H9 (cell line): ENCODE measurements at regions not wholly inside any gene's neighbourhood (a gene's known extent, or its start where the extent isn't known, plus 50 kb on each side); places are given as distances from the start of the nearest gene placed in this dataset.

Experiments
- DNase-seq: peaks from one replicate; pipeline ENCODE4 v3.0.0-alpha.2; 2017
- H2AFZ ChIP-seq: one replicate; pipeline ENCODE4 v1.6.1; 2013; ENCODE audit warnings: mild to moderate bottlenecking, low read length, control low read depth, moderate library complexity
- H2AK5ac ChIP-seq: 2 replicates; pipeline ENCODE4 v1.6.1; 2013; ENCODE audit warnings: low read length, control low read depth, mixed read lengths; ENCODE audit not compliant: insufficient read length
- H2BK120ac ChIP-seq: one replicate; pipeline ENCODE4 v1.6.1; 2013; ENCODE audit warnings: low read depth, mild to moderate bottlenecking, low read length, control low read depth, inconsistent platforms; ENCODE audit not compliant: poor library complexity, severe bottlenecking
- H2BK12ac ChIP-seq: 2 replicates; pipeline ENCODE4 v1.6.1; 2013; ENCODE audit warnings: low read length, control low read depth, mixed read lengths, low read depth; ENCODE audit not compliant: insufficient read length
- H2BK15ac ChIP-seq: 2 replicates; pipeline ENCODE4 v1.6.1; 2013; ENCODE audit warnings: low read depth, low read length, control low read depth
- H2BK20ac ChIP-seq: one replicate; pipeline ENCODE4 v1.6.1; 2013; ENCODE audit warnings: low read depth, mild to moderate bottlenecking, low read length, control low read depth, inconsistent platforms; ENCODE audit not compliant: poor library complexity, severe bottlenecking
- H2BK5ac ChIP-seq: 2 replicates; pipeline ENCODE4 v1.6.1; 2013; ENCODE audit warnings: low read length, control low read depth, mixed read lengths; ENCODE audit not compliant: insufficient read length
- H3K14ac ChIP-seq: 2 replicates; pipeline ENCODE4 v1.6.1; 2013; ENCODE audit warnings: low read length, control low read depth; ENCODE audit not compliant: insufficient read depth
- H3K18ac ChIP-seq: 2 replicates; pipeline ENCODE4 v1.6.1; 2013; ENCODE audit warnings: low read depth, mild to moderate bottlenecking, mixed read lengths, low read length, control low read depth; ENCODE audit not compliant: insufficient read length
- H3K23ac ChIP-seq: 2 replicates; pipeline ENCODE4 v1.6.1; 2013; ENCODE audit warnings: low read length, control low read depth, mixed read lengths, low read depth; ENCODE audit not compliant: insufficient read length
- H3K23me2 ChIP-seq: 2 replicates; pipeline ENCODE4 v1.6.1; 2013; ENCODE audit warnings: low read depth, mild to moderate bottlenecking, mixed read lengths, low read length, control low read depth; ENCODE audit not compliant: insufficient read length, poor library complexity, severe bottlenecking
- H3K27ac ChIP-seq: 2 replicates; pipeline ENCODE4 v1.5.1; 2013; ENCODE audit warnings: low read length, control low read depth, mixed read lengths, low read depth; ENCODE audit not compliant: insufficient read length
- H3K27me3 ChIP-seq: 2 replicates; pipeline ENCODE4 v1.6.1; 2013; ENCODE audit warnings: low read length, control low read depth, inconsistent platforms; ENCODE audit not compliant: insufficient read depth
- H3K4ac ChIP-seq: 2 replicates; pipeline ENCODE4 v1.6.1; 2013; ENCODE audit warnings: low read depth, mild to moderate bottlenecking, control low read depth, inconsistent platforms, low read length, moderate library complexity
- H3K4me1 ChIP-seq: 2 replicates; pipeline ENCODE4 v1.6.1; 2013; ENCODE audit warnings: low read length, control low read depth, inconsistent platforms; ENCODE audit not compliant: insufficient read depth
- H3K4me2 ChIP-seq: 2 replicates; pipeline ENCODE4 v1.6.1; 2013; ENCODE audit warnings: low read length, control low read depth, mixed read lengths; ENCODE audit not compliant: insufficient read length, insufficient read depth
- H3K56ac ChIP-seq: 2 replicates; pipeline ENCODE4 v1.6.1; 2013; ENCODE audit warnings: low read depth, mild to moderate bottlenecking, mixed read lengths, low read length, control low read depth; ENCODE audit not compliant: insufficient read length
- H3K79me1 ChIP-seq: 2 replicates; pipeline ENCODE4 v1.6.1; 2013; ENCODE audit warnings: low read depth, mild to moderate bottlenecking, moderate library complexity, low read length, control low read depth, inconsistent platforms; ENCODE audit not compliant: insufficient read depth, poor library complexity, severe bottlenecking
- H3K79me2 ChIP-seq: 2 replicates; pipeline ENCODE4 v1.6.1; 2013; ENCODE audit warnings: low read length, control low read depth, inconsistent platforms; ENCODE audit not compliant: insufficient read depth
- H3K9ac ChIP-seq: 2 replicates; pipeline ENCODE4 v1.6.1; 2013; ENCODE audit warnings: low read length, control low read depth, mixed read lengths; ENCODE audit not compliant: insufficient read length; ENCODE audit errors: extremely low read depth
- H3K9me3 ChIP-seq: one replicate; pipeline ENCODE4 v1.6.1; 2013; ENCODE audit warnings: low read depth, low read length, inconsistent platforms; ENCODE audit not compliant: control insufficient read depth
- H3T11ph ChIP-seq: one replicate; pipeline ENCODE4 v1.6.1; 2013; ENCODE audit warnings: mild to moderate bottlenecking, low read length, control low read depth, inconsistent platforms
- H4K20me1 ChIP-seq: one replicate; pipeline ENCODE4 v1.6.1; 2013; ENCODE audit not compliant: control insufficient read depth, insufficient read length, insufficient read depth
- H4K5ac ChIP-seq: 2 replicates; pipeline ENCODE4 v1.6.1; 2013; ENCODE audit warnings: low read depth, mild to moderate bottlenecking, mixed read lengths, low read length, control low read depth; ENCODE audit not compliant: insufficient read length
- H4K8ac ChIP-seq: replicated peaks from 2 replicates; pipeline ENCODE4 v1.6.1; 2013; ENCODE audit warnings: low read length, control low read depth, mixed read lengths, low read depth; ENCODE audit not compliant: insufficient read length
- H4K91ac ChIP-seq: 2 replicates; pipeline ENCODE4 v1.6.1; 2013; ENCODE audit warnings: low read depth, mild to moderate bottlenecking, moderate library complexity, mixed read lengths, low read length, control low read depth; ENCODE audit not compliant: insufficient read length
- H3K27ac Mint-ChIP-seq, 3 experiments: 2 replicates in 2 of 3; 3 replicates in 1 of 3; pipeline ENCODE4 v1.8.0; 2020 to 2021; ENCODE audit warnings: mixed read lengths in 3 of 3, mild to moderate bottlenecking in 1 of 3, moderate library complexity in 1 of 3
- H3K27me3 Mint-ChIP-seq: 2 replicates; pipeline ENCODE4 v1.8.0; 2021; ENCODE audit warnings: low read depth, mild to moderate bottlenecking, moderate library complexity, mixed read lengths
- H3K36me3 Mint-ChIP-seq, 3 experiments: 2 replicates in 2 of 3; 3 replicates in 1 of 3; pipeline ENCODE4 v1.8.0; 2020 to 2021; ENCODE audit warnings: low read depth in 3 of 3, mixed read lengths in 3 of 3; ENCODE audit not compliant: insufficient read depth in 1 of 3
- H3K4me1 Mint-ChIP-seq, 2 experiments: 2 replicates each; pipeline ENCODE4 v1.8.0; 2020; ENCODE audit warnings: mixed read lengths in 2 of 2
- H3K4me3 Mint-ChIP-seq, 2 experiments: 2 replicates in 1 of 2; 3 replicates in 1 of 2; pipeline ENCODE4 v1.8.0; 2020 to 2021; ENCODE audit warnings: mild to moderate bottlenecking in 2 of 2, mixed read lengths in 2 of 2, moderate library complexity in 1 of 2
- H3K9me3 Mint-ChIP-seq, 2 experiments: 2 replicates in 1 of 2; 3 replicates in 1 of 2; pipeline ENCODE4 v1.8.0; 2020; ENCODE audit warnings: mild to moderate bottlenecking in 2 of 2, mixed read lengths in 2 of 2, moderate library complexity in 1 of 2
- TF ChIP-seq, protein P1 (sequence below): fragments of 200-600 bp; sonication (generic); conservative IDR thresholded peaks from 3 replicates; pipeline ENCODE4 v1.8.0; 2021; ENCODE audit warnings: antibody characterized with exemption, mild to moderate bottlenecking

GRCh38 chr4:156614536-156614935, 357.1 kb downstream of the PDGFC start:
- Histone ChIP-seq H2BK120ac (no peak overlapping the region), H3K23me2 (no peaks in the 10 kb centered on the region), H3K9me3 (no peaks in the 10 kb centered on the region), H2AK5ac (no peak overlapping the region), H3K79me2 (no peaks in the 10 kb centered on the region), H3K56ac (no peak overlapping the region), H3K18ac (no peak overlapping the region), H4K91ac (no peak overlapping the region), H2BK5ac (no peak overlapping the region), H3K27ac (no peak overlapping the region), H2AFZ (no peak overlapping the region), H4K20me1 (no peaks in the 10 kb centered on the region), H2BK15ac (no peak overlapping the region), H3K14ac (no peak overlapping the region), H3T11ph (no peak overlapping the region), H4K5ac (no peak overlapping the region), H3K4me2 (no peak overlapping the region), H3K79me1 (no peaks in the 10 kb centered on the region), H3K27me3 (no peaks in the 10 kb centered on the region), H3K9ac (no peak overlapping the region), H3K23ac (no peak overlapping the region), H2BK20ac (no peak overlapping the region), H2BK12ac (no peak overlapping the region), H4K8ac (no peak overlapping the region), H3K4ac (no peak overlapping the region), H3K4me1 (no peaks in the 10 kb centered on the region)
- H3K36me3 Mint-ChIP-seq = no peaks in the 10 kb centered on the region
- DNase-seq = no peak
- TF ChIP-seq, protein P1, sequence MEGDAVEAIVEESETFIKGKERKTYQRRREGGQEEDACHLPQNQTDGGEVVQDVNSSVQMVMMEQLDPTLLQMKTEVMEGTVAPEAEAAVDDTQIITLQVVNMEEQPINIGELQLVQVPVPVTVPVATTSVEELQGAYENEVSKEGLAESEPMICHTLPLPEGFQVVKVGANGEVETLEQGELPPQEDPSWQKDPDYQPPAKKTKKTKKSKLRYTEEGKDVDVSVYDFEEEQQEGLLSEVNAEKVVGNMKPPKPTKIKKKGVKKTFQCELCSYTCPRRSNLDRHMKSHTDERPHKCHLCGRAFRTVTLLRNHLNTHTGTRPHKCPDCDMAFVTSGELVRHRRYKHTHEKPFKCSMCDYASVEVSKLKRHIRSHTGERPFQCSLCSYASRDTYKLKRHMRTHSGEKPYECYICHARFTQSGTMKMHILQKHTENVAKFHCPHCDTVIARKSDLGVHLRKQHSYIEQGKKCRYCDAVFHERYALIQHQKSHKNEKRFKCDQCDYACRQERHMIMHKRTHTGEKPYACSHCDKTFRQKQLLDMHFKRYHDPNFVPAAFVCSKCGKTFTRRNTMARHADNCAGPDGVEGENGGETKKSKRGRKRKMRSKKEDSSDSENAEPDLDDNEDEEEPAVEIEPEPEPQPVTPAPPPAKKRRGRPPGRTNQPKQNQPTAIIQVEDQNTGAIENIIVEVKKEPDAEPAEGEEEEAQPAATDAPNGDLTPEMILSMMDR = no peak
- no peak overlapping the region for H3K27ac Mint-ChIP-seq
- no peak overlapping the region for H3K4me3 Mint-ChIP-seq
- no peaks in the 10 kb centered on the region for H3K27me3 Mint-ChIP-seq
- peaks cover 5 to 6% of the 10 kb centered on the region in 2 experiments for H3K4me1 Mint-ChIP-seq
- H3K9me3 Mint-ChIP-seq = no peaks in the 10 kb centered on the region
